GM21526 (cell line): ENCODE measurements at regions not wholly inside any gene's neighbourhood (a gene's known extent, or its start where the extent isn't known, plus 50 kb on each side); places are given as distances from the start of the nearest gene placed in this dataset.
A peak's percentile ranks its signal among the peaks of the same experiment; 100 is the strongest.

ENCODE experiments used
- ATAC-seq: cut with Tn5 transposase; IDR thresholded peaks from one replicate; pipeline ENCODE4 v1.9.1; 2021; ENCODE audit warnings: moderate library complexity; ENCODE audit not compliant: unreplicated experiment, low FRiP score

GRCh38 chr6:139485185-139485584, 110.7 kb upstream of the CITED2 start:
- no peak for ATAC-seq

GRCh38 chr6:139483079-139483478, 108.6 kb upstream of the CITED2 start:
- ATAC-seq = no peak

GRCh38 chr6:139482287-139482686, 107.8 kb upstream of the CITED2 start:
- ATAC-seq = no peak

- ATAC-seq = no peak
Measured at GRCh38 chr6:139480356-139481165, 106.1 kb upstream of the CITED2 start.

GRCh38 chr6:139479433-139480222, 105.2 kb upstream of the CITED2 start:
- ATAC-seq = no peak

- no peak for ATAC-seq
Measured at GRCh38 chr6:139475646-139476045, 101.2 kb upstream of the CITED2 start.

- ATAC-seq = no peak
Measured at GRCh38 chr6:139475241-139475640, 100.8 kb upstream of the CITED2 start.

- no peak for ATAC-seq
Measured at GRCh38 chr6:139474145-139475108, 100.0 kb upstream of the CITED2 start.

- ATAC-seq = no peak
Measured at GRCh38 chr6:139473731-139474130, 99.3 kb upstream of the CITED2 start.

- ATAC-seq = no peak
Measured at GRCh38 chr6:139473231-139473701, 98.8 kb upstream of the CITED2 start.

GRCh38 chr6:139472351-139473015, 98.0 kb upstream of the CITED2 start:
- ATAC-seq = no peak

GRCh38 chr6:139470997-139471396, 96.5 kb upstream of the CITED2 start:
- no peak for ATAC-seq

GRCh38 chr6:139468178-139468819, 93.9 kb upstream of the CITED2 start:
- no peak for ATAC-seq

- no peak for ATAC-seq
Measured at GRCh38 chr6:139457476-139457875, 83.0 kb upstream of the CITED2 start.

GRCh38 chr6:139452148-139452876, 77.9 kb upstream of the CITED2 start:
- no peak for ATAC-seq

GRCh38 chr6:139449611-139450000, 75.2 kb upstream of the CITED2 start:
- no peak for ATAC-seq

GRCh38 chr6:139448998-139449610, 74.7 kb upstream of the CITED2 start:
- no peak for ATAC-seq

GRCh38 chr6:139448051-139448649, 73.7 kb upstream of the CITED2 start:
- ATAC-seq = peak; percentile 91
